HFFc6 (cell line): ENCODE measurements at regions not wholly inside any gene's neighbourhood (a gene's known extent, or its start where the extent isn't known, plus 50 kb on each side); places are given as distances from the start of the nearest gene placed in this dataset.

Experiments
- DNase-seq: peaks from one replicate; pipeline ENCODE4 v3.0.0-alpha.2; 2018
- H3K27ac Mint-ChIP-seq: 2 replicates; pipeline ENCODE4 v1.8.0; 2020; ENCODE audit warnings: mild to moderate bottlenecking, mixed read lengths
- H3K27me3 Mint-ChIP-seq: 2 replicates; pipeline ENCODE4 v1.8.0; 2021; ENCODE audit warnings: mild to moderate bottlenecking, moderate library complexity, mixed read lengths; ENCODE audit not compliant: insufficient read depth
- H3K36me3 Mint-ChIP-seq: 2 replicates; pipeline ENCODE4 v1.8.0; 2021; ENCODE audit warnings: low read depth, mixed read lengths
- H3K4me1 Mint-ChIP-seq: 2 replicates; pipeline ENCODE4 v1.8.0; 2020; ENCODE audit warnings: low read depth, mixed read lengths
- H3K4me3 Mint-ChIP-seq: 2 replicates; pipeline ENCODE4 v1.8.0; 2020; ENCODE audit warnings: mild to moderate bottlenecking, moderate library complexity, mixed read lengths
- H3K9me3 Mint-ChIP-seq: 2 replicates; pipeline ENCODE4 v1.8.0; 2020; ENCODE audit warnings: mild to moderate bottlenecking, mixed read lengths
- CTCF ChIP-seq: fragments of 200-600 bp; sonication (generic); IDR thresholded peaks from 2 replicates; pipeline ENCODE4 v1.5.0; 2021; ENCODE audit warnings: antibody characterized with exemption, mild to moderate bottlenecking

DNA sequence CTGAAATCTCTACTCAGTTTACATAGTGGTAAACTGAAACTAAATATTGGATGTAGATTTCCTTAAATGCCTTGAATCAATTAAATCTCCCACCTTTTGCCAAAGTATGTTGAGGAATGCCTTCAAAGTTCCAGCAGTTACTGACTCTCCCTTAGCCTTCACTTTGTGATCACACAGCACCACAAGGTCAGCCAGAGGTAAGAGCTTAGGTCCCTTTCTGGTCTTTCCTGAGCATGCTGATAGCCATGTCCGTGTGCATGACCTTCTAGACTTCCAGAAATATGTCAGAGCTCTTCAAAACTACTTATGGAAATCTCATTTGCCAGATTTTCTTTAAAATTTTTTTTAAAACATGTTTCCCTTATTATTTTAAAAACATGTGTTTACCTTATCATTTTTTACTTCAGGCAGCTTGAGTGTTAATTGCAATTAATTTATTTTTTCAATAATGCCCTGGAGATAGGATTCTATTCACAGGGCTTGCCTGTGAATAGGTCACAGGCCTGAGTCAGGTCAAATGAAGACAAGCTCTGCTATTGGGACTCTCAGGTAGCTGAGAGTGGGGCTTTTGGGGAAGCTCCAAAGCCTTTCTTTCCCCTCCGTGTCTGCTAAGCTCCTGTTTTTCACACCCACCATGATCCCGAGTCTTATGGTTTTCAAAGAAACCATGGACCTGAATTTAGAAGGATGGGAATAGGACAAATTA, 220.5 kb downstream of the CXCL12 start:
- H3K9me3 Mint-ChIP-seq, result no peaks in the 10 kb centered on the region
- no peak for TF ChIP-seq CTCF
- peaks cover 3% of the 10 kb centered on the region; the same call in 1 of the 2 replicates for H3K27me3 Mint-ChIP-seq
- H3K36me3 Mint-ChIP-seq, result no peaks in the 10 kb centered on the region
- no peak for DNase-seq
- H3K4me3 Mint-ChIP-seq, result no peak overlapping the region
- no peaks in the 10 kb centered on the region; the same call in 1 of the 2 replicates for H3K4me1 Mint-ChIP-seq
- no peak overlapping the region for H3K27ac Mint-ChIP-seq

GRCh38 chr10:44161184-44161583, 223.7 kb downstream of the CXCL12 start:
- H3K4me3 Mint-ChIP-seq, result no peak overlapping the region
- peaks cover 16% of the 10 kb centered on the region for H3K36me3 Mint-ChIP-seq
- H3K4me1 Mint-ChIP-seq, result no peaks in the 10 kb centered on the region; the same call in 1 of the 2 replicates
- H3K27me3 Mint-ChIP-seq, result no peaks in the 10 kb centered on the region
- peaks cover 13% of the 10 kb centered on the region for H3K9me3 Mint-ChIP-seq
- DNase-seq, result no peak
- no peak overlapping the region for H3K27ac Mint-ChIP-seq
- TF ChIP-seq CTCF, result no peak

DNA sequence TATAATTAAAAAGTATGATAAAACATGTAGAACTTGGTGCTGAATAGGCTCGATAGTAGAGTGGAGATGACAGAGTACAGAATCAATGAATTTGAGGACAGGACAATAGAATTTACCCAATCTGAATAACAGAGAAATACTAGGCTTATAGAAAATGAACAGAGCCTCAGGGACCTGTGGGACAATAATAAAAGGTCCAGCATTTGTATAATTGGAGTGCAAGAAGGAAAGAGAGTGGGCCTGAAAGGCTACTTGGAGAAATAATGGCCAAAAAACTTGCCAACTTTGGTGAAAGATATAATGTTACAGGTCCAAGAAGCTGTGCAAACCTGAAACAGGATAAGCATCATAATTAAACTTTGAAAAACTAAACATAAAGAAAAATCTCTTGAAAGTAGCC, 227.3 kb downstream of the CXCL12 start:
- Mint-ChIP-seq H3K9me3 (peaks cover 13% of the 10 kb centered on the region), H3K27ac (no peak overlapping the region), H3K36me3 (peaks cover 21% of the 10 kb centered on the region), H3K4me1 (peaks cover 6% of the 10 kb centered on the region), H3K4me3 (no peak overlapping the region), H3K27me3 (no peaks in the 10 kb centered on the region)
- no peak for TF ChIP-seq CTCF
- no peak for DNase-seq

DNA sequence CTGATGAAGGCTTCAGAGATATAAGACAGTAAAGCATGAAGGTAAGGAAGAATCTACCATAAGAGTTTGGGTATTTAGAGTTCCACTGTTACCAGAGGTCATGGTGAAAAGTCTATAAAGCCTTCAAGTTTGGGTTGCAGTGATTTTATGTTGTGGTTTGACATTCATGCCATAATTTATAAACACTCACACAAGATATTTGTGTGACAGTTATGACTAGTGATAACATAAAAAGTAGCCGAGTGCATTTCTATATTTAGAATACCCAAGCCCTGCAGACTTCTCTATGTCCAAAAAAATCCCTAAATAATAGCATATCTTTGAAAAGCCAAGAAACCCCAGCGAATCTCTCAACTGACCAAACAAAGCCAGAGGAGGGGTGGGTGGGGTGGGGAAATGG, 229.9 kb downstream of the CXCL12 start:
- Mint-ChIP-seq H3K27ac (no peak overlapping the region), H3K27me3 (peaks cover 9% of the 10 kb centered on the region), H3K36me3 (peaks cover 38% of the 10 kb centered on the region), H3K9me3 (peaks cover 34% of the 10 kb centered on the region), H3K4me3 (no peak overlapping the region), H3K4me1 (peaks cover 6% of the 10 kb centered on the region)
- DNase-seq, result no peak
- no peak for TF ChIP-seq CTCF

GRCh38 chr10:44153918-44154670, 230.8 kb downstream of the CXCL12 start:
- Mint-ChIP-seq H3K36me3 (peaks cover 38% of the 10 kb centered on the region), H3K4me3 (no peak overlapping the region), H3K27me3 (peaks cover 16% of the 10 kb centered on the region), H3K4me1 (peaks cover 6% of the 10 kb centered on the region), H3K9me3 (peaks cover 41% of the 10 kb centered on the region), H3K27ac (no peak overlapping the region)
- TF ChIP-seq CTCF, result no peak
- DNase-seq, result no peak
